Activated CD4-positive, alpha-beta T cell treated with anti-CD3 and anti-CD28 coated beads for 1 hour (primary cell): ENCODE measurements at regions not wholly inside any gene's neighbourhood (a gene's known extent, or its start where the extent isn't known, plus 50 kb on each side); places are given as distances from the start of the nearest gene placed in this dataset.

Experiments
- DNase-seq: peaks from one replicate; pipeline ENCODE4 v3.0.0-alpha.2; 2020

DNA sequence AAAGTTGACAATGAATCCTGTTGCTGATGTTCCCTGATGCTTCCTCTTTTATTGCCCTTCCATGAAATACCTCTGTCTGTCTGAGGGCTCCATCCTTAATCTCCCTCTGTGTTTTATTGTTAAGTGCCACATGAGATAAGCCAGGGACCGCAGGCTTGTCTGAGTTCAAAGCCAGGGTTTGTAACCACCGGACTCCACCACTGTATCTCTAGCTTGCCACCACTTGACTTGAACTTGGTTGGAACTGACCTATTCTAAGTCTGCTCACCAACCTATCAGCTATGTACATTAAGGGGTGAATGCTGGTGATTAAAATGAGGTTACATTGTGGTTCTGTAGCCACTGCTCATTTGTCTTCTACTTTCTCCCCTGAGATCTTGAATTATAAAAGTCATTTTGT is 328.5 kb upstream of the ZEB2 start:
- no peak for DNase-seq

DNA sequence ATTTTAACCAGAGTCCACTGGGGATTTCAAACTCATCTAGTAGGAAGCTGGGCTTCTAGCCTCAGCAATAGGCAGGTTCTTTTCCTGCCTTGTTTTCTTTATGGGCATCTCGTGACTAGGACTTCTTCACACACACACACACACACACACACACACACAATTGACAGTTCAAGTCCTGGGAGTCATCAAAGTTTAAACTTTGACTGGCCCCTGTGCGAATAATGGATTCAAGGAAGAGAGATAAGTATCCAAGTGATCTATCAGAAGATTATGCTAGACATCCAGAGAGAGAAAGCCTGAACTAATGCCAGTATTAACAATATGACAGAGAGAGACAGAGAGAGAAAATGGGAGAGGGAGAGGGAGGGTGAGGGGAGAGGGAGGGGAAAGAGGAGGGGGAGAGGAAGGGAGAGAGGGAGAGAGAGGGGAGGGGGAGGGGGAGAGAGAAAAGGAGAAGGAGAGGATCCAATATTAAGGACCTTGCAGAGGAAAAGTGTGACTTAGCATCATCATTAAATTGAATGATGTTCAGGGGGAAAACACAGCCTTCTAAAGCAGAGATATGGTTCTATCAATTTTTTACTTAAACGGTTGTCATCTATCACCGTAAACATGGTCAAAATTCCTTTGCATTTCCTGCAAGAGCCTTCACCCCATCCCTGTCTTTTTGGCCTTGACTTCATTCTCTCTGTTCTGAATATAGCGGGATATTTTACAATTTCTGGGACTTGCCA is 327.6 kb upstream of the ZEB2 start:
- DNase-seq, result no peak

- no peak for DNase-seq
Observed at GRCh38 chr2:144836635-144837350, 316.9 kb upstream of the ZEB2 start.

GRCh38 chr2:144835634-144836350 is 315.9 kb upstream of the ZEB2 start:
- no peak for DNase-seq

DNA sequence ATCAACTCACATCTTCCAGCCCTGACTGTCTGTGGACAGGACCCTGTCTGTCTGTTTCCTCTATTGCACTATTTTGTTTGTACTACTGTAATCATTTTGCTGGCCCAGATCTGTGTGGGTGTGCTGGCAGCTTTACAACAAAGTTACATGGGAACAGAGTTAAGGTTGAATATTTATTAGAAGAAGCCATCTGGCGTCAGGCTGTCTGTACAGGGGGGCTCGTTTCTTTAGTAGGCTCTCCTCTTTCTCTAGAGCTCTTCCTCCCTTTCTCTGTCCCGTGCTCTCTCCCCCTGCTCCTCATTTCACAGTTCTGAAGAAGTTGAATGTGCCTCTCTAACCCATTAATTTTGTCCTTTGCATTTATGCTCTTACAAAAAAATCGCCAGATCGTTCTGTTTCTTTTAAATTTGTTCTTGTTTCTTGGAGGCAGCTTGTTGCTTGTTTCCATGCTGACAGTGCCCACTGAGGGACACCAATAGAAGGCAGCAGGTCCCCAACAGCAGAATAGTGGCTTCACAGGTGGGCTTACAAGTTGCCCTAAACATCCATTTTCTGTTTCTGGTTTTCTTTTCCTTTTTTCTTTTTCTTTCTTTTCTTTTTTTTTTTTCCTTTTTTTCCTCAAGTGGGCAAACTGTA is 315.2 kb upstream of the ZEB2 start:
- no peak for DNase-seq

DNA sequence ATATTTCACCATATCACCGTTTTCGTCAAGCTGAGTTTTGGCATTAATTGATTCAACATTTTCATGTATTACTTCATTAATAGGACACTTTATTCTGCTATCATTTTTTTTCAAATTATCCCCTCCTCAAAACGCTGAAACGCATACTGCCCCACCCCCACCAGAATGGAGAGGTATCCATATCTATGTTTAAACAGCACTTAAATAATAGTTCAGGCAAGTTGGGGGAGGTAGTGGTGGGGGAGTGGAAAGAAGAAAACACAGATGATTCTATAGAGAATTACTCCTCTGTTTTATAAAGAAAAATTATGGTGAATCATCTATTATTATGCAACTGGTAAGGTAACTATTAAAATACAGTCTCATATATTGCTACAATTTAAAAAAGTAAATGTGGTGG is 314.4 kb upstream of the ZEB2 start:
- DNase-seq, result no peak

DNA sequence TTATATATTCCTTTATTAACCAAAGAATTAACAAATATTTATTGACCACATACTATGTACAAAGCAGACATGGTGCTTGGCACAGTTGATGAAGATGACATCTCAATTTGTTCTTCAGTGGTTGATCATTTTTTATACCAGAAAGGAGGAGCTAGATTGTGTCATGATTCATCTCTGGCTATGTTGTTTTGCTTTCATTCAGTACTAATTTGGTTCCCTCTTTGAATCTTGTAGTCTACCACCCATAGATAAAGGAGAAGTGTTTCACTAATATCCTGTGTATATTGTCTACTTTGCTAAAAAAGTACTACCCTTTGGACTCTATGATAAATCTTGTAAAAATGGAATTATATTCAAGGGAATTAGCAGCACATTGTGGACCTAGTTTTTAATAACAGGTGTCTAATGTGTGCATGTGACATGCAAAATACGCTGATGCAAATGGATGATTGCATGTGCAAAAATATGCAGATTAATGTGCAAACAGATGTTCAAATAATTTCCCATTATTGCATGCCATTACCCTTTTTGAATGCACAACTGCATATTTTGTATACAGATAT is 313.2 kb upstream of the ZEB2 start:
- DNase-seq, result no peak

DNA sequence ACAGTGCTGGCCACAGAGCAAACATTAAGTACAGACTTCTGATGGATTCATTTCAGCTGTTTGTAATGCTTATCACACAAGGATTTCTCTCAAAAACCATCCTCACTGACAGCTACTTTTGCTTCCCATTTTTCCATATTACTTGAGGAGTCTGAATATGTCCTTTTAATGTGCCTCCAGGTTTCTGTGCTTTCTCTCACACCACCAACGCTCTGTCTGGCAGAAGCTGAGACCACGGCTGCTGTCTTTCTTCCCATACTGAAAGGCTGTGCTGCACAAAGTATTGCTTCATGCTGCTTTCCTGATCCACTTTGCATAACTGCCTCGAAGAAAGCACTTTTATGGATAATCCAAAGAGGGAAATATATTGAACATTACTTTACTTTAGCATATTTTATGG is 312.1 kb upstream of the ZEB2 start:
- DNase-seq, result no peak

DNA sequence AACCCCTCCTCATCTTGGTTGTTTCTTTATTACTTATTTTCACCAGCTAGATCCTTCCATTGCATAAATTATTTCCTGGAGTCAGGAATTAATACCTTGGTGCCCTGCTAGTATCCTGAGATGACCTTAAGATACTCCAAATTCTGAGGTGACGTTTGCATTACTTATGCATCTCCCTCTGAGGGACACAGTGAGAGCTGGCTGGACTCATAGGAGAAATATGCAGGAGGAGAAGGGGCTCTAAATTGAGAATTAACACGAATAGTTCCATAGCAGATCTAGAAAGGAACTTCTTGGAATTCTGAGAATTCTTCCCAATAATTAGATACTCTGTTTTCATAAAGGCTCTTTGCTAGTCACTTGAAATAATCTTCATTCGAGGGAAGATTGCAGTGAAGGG is 310.6 kb upstream of the ZEB2 start:
- DNase-seq, result no peak

DNA sequence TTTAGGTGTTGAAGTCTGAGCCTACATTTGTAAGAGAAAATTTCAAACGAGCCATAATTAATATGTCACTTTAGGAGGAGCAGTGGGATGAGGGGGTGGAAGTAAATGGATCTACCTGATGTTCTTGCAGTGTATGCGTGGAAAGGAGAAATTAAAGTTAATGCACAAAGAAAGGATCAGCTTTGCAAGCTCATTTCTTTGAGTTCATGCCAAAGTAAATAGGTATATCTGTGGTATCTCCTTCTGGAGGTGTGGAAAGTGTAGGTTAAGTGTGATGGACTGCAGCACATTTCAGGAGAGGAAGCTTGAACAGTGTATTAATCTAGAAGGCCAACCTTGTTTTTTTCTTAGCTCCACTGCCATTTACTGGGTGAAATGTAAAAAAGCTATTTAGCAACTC is 307.5 kb upstream of the ZEB2 start:
- no peak for DNase-seq

DNA sequence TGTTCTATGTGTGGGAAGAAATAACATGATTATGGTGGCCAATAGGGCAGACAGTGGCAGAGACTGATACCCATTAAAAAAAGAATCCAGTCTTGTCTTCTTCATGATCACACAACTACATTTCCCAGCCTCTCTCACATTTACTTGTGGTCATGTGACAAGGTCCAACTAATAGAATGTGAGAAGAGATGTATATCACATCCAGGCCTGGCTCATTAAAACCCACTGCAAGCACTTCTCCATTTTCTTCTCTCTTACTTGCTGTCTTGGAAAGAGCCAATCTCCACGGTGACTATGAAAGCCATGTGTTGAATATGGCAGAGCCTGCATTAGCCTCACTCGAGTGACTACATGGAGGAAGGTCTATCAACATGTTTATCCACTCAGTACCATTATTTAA is 306.2 kb upstream of the ZEB2 start:
- DNase-seq, result no peak

DNA sequence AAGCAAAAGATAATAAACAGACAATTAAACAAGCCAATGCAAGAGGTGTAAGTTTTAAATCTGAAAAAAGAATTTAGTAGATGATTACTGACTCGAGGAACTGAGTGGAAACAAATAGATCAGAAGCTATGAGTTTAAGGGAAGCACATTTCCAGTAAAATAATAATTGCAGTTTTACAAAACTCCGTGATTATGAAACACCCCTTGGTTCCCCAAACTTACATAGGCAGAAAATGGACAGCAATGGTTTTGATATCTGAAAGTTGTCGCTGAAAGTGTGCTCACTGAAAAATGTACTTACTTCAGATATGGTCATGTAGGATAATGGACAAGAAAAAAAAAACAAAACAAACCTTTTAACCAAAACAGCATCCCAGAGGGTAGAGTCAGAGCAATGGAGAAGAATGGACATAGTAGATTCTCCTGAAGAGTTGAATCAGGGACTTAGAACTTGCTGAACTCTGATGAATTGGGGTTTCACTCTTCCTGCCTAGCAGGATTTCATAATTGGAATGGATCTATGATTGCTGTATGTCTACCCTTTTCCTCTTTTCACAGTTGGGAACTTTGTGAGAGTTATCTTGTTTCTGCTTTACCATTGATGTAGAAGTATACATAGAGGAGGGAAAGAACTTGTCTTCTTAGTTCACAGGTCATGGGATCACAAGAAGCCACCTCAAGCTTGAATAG is 305.6 kb upstream of the ZEB2 start:
- no peak for DNase-seq

- DNase-seq, result no peak
Observed at GRCh38 chr2:144824306-144825080, 304.6 kb upstream of the ZEB2 start.

GRCh38 chr2:144822966-144823365 is 303.0 kb upstream of the ZEB2 start:
- DNase-seq, result no peak

DNA sequence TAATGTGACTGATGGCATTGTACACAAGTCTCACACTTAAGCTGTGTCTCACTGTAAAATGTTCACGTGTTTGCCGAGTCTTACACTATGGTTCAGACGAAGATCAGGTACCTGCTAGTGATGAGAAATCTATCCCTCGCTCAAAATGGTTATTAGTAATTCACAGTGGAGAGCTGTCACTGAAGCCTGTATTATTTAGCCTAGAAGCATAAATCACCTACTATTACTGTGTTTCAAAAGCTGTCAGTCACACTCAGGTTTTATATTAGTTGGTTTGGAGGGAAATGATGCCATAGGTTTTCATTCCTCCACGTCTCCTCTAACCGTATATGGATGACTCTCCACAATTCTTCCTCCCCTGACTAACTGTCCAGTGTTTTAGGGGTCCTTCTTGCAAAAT is 292.4 kb upstream of the ZEB2 start:
- DNase-seq, result no peak

GRCh38 chr2:144801766-144802165 is 281.8 kb upstream of the ZEB2 start:
- DNase-seq, result no peak

GRCh38 chr2:144801325-144801724 is 281.4 kb upstream of the ZEB2 start:
- no peak for DNase-seq

- DNase-seq, result no peak
Observed at GRCh38 chr2:144798989-144799388, 279.1 kb upstream of the ZEB2 start.

DNA sequence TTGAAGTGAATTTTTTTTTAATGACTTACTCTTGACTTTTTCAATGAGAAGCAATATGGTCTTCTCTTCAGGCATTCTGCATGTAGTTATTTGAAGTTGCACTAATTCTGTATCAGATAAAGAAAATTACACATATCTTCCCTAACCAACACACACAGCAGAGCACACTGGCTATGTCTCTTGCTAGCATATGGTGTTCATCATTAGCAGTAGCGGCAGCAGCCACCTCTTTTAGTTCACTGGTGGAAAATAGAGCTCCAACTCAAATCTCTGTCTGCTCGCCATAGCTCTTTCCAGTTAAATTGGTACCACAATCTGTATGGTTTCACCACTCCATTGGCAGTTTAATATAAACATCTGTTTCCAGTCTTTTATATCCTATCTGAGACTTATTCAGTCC is 278.1 kb upstream of the ZEB2 start:
- DNase-seq, result no peak

DNA sequence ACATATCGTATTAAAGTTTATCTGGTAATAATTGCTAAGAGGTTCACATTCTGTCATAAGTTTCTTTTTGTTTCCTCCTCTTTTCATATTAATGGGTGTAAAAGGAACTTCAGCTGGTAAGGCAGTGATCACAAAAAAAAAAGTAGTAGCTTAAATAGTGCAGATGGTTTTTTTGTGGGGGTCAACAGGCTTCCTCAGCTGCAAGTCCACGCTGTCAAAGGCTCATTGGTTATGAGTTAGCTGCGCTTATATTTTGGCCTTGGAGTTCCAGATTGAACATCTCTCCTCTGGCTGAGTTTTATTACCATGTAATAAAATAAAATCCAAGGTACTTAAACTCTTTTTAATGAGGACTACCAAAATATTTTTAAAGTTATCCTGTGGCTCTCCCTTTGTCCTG is 277.0 kb upstream of the ZEB2 start:
- DNase-seq, result no peak

GRCh38 chr2:144796164-144796563 is 276.2 kb upstream of the ZEB2 start:
- no peak for DNase-seq

DNA sequence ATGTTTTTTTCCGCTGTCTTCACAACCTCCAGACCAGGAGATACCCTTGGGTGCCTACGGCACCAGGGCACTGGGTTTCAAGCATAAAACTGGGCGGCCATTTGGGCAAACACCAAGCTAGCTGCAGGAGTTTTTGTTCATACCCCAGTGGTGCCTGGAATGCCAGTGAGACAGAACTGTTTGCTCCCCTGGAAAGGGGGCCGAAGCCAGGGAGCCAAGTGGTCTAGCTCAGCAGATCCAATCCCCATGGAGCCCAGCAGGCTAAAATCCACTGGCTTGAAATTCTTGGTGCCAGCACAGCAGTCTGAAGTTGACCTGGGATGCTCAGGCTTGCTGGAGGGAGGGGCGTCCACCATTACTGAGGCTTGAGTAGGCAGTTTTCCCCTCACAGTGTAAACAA is 265.3 kb upstream of the ZEB2 start:
- no peak for DNase-seq
